Activated T-helper 2 cell treated with anti-CD3 and anti-CD28 coated beads, Interferon-gamma antibody, Interleukin-2, Interleukin-4, amounts not matched to agents 10 μg/mL and 5 μg/mL and 100 μg/mL, durations not matched to agents 14 hours and 24 hours and 36 hours (primary cell): ENCODE measurements at regions not wholly inside any gene's neighbourhood (a gene's known extent, or its start where the extent isn't known, plus 50 kb on each side); places are given as distances from the start of the nearest gene placed in this dataset.

ENCODE experiments used
- DNase-seq: peaks from one replicate; pipeline ENCODE4 v3.0.0; 2021; ENCODE audit warnings: low spot score
- H3K27ac Mint-ChIP-seq: one replicate; pipeline ENCODE4 v1.8.0; 2021; ENCODE audit warnings: mixed read lengths
- H3K27me3 Mint-ChIP-seq: one replicate; pipeline ENCODE4 v1.8.0; 2021; ENCODE audit warnings: low read depth, mixed read lengths
- H3K36me3 Mint-ChIP-seq: one replicate; pipeline ENCODE4 v1.8.0; 2021; ENCODE audit warnings: low read depth, mixed read lengths
- H3K4me1 Mint-ChIP-seq: one replicate; pipeline ENCODE4 v1.8.0; 2021; ENCODE audit warnings: low read depth, mixed read lengths
- H3K4me3 Mint-ChIP-seq: one replicate; pipeline ENCODE4 v1.8.0; 2021; ENCODE audit warnings: low read depth, mild to moderate bottlenecking, moderate library complexity, mixed read lengths
- H3K9me3 Mint-ChIP-seq: one replicate; pipeline ENCODE4 v1.8.0; 2021; ENCODE audit warnings: mixed read lengths
- intact Hi-C: fragments of 100-400 bp; cut with micrococcal nuclease; formaldehyde crosslinking; loops from one replicate; pipeline ENCODE4 v1.15.1; 2023

GRCh38 chr6:12478921-12479320 is 188.8 kb downstream of the EDN1 start:
- DNase-seq: no peak
- Mint-ChIP-seq H3K9me3 (no peaks in the 10 kb centered on the region), H3K4me3 (no peak overlapping the region), H3K27me3 (no peaks in the 10 kb centered on the region), H3K27ac (no peak overlapping the region), H3K4me1 (peaks cover 22% of the 10 kb centered on the region), H3K36me3 (no peaks in the 10 kb centered on the region)
- intact Hi-C loops: no loop called here

- no peak overlapping the region for H3K4me3 Mint-ChIP-seq
- no peaks in the 10 kb centered on the region for H3K9me3 Mint-ChIP-seq
- no peaks in the 10 kb centered on the region for H3K27me3 Mint-ChIP-seq
- intact Hi-C loops: no loop called here
- H3K27ac Mint-ChIP-seq: no peak overlapping the region
- DNase-seq: no peak
- H3K4me1 Mint-ChIP-seq: peaks cover 22% of the 10 kb centered on the region
- no peaks in the 10 kb centered on the region for H3K36me3 Mint-ChIP-seq
Observed at GRCh38 chr6:12479451-12479850, 189.3 kb downstream of the EDN1 start.

GRCh38 chr6:12479881-12480280 is 189.7 kb downstream of the EDN1 start:
- Mint-ChIP-seq H3K27ac (no peak overlapping the region), H3K4me1 (peaks cover 22% of the 10 kb centered on the region), H3K4me3 (no peak overlapping the region), H3K36me3 (no peaks in the 10 kb centered on the region), H3K9me3 (no peaks in the 10 kb centered on the region), H3K27me3 (no peaks in the 10 kb centered on the region)
- DNase-seq: no peak
- intact Hi-C loops: no loop called here

GRCh38 chr6:12480379-12480778 is 190.2 kb downstream of the EDN1 start:
- Mint-ChIP-seq H3K36me3 (no peaks in the 10 kb centered on the region), H3K27ac (no peak overlapping the region), H3K27me3 (no peaks in the 10 kb centered on the region), H3K4me3 (no peak overlapping the region), H3K4me1 (peaks cover 22% of the 10 kb centered on the region), H3K9me3 (no peaks in the 10 kb centered on the region)
- intact Hi-C loops: no loop called here
- no peak for DNase-seq

GRCh38 chr6:12481292-12481691 is 191.1 kb downstream of the EDN1 start:
- DNase-seq: no peak
- intact Hi-C loops: no loop called here
- Mint-ChIP-seq H3K36me3 (no peaks in the 10 kb centered on the region), H3K4me1 (peaks cover 22% of the 10 kb centered on the region), H3K9me3 (no peaks in the 10 kb centered on the region), H3K4me3 (no peak overlapping the region), H3K27ac (no peak overlapping the region), H3K27me3 (no peaks in the 10 kb centered on the region)

- Mint-ChIP-seq H3K27me3 (no peaks in the 10 kb centered on the region), H3K4me3 (no peak overlapping the region), H3K27ac (no peak overlapping the region), H3K36me3 (no peaks in the 10 kb centered on the region), H3K9me3 (no peaks in the 10 kb centered on the region), H3K4me1 (peaks cover 22% of the 10 kb centered on the region)
- intact Hi-C loops: no loop called here
- DNase-seq: no peak
Observed at GRCh38 chr6:12481850-12482249, 191.7 kb downstream of the EDN1 start.

GRCh38 chr6:12482386-12483375 is 192.5 kb downstream of the EDN1 start:
- Mint-ChIP-seq H3K4me3 (no peak overlapping the region), H3K36me3 (no peaks in the 10 kb centered on the region), H3K27ac (no peak overlapping the region), H3K4me1 (peaks cover 22% of the 10 kb centered on the region), H3K27me3 (no peaks in the 10 kb centered on the region), H3K9me3 (no peaks in the 10 kb centered on the region)
- intact Hi-C loops: no loop called here
- DNase-seq: no peak

- Mint-ChIP-seq H3K27ac (no peak overlapping the region), H3K36me3 (no peaks in the 10 kb centered on the region), H3K4me1 (peaks cover 22% of the 10 kb centered on the region), H3K27me3 (no peaks in the 10 kb centered on the region), H3K4me3 (peak overlapping the region; percentile 23), H3K9me3 (no peaks in the 10 kb centered on the region)
- DNase-seq: no peak
- intact Hi-C loops: no loop called here
Observed at GRCh38 chr6:12483712-12484111, 193.6 kb downstream of the EDN1 start.

GRCh38 chr6:12484519-12484918 is 194.4 kb downstream of the EDN1 start:
- H3K4me1 Mint-ChIP-seq: peaks cover 22% of the 10 kb centered on the region
- intact Hi-C loops: no loop called here
- H3K9me3 Mint-ChIP-seq: no peaks in the 10 kb centered on the region
- H3K4me3 Mint-ChIP-seq: no peak overlapping the region
- H3K36me3 Mint-ChIP-seq: no peaks in the 10 kb centered on the region
- no peak overlapping the region for H3K27ac Mint-ChIP-seq
- DNase-seq: no peak
- H3K27me3 Mint-ChIP-seq: no peaks in the 10 kb centered on the region

GRCh38 chr6:12485226-12485764 is 195.1 kb downstream of the EDN1 start:
- DNase-seq: no peak
- peaks cover 22% of the 10 kb centered on the region for H3K4me1 Mint-ChIP-seq
- intact Hi-C loops: no loop called here
- no peaks in the 10 kb centered on the region for H3K27me3 Mint-ChIP-seq
- no peak overlapping the region for H3K4me3 Mint-ChIP-seq
- H3K9me3 Mint-ChIP-seq: no peaks in the 10 kb centered on the region
- no peaks in the 10 kb centered on the region for H3K36me3 Mint-ChIP-seq
- H3K27ac Mint-ChIP-seq: no peak overlapping the region

GRCh38 chr6:12485837-12486236 is 195.7 kb downstream of the EDN1 start:
- Mint-ChIP-seq H3K36me3 (no peaks in the 10 kb centered on the region), H3K4me3 (no peak overlapping the region), H3K27me3 (no peaks in the 10 kb centered on the region), H3K27ac (no peak overlapping the region), H3K4me1 (peaks cover 23% of the 10 kb centered on the region), H3K9me3 (no peaks in the 10 kb centered on the region)
- DNase-seq: no peak
- intact Hi-C loops: no loop called here

GRCh38 chr6:12490351-12490903 is 200.3 kb downstream of the EDN1 start:
- no peak for DNase-seq
- Mint-ChIP-seq H3K27ac (no peak overlapping the region), H3K4me1 (peaks cover 9% of the 10 kb centered on the region), H3K36me3 (no peaks in the 10 kb centered on the region), H3K4me3 (no peak overlapping the region), H3K9me3 (no peaks in the 10 kb centered on the region), H3K27me3 (no peaks in the 10 kb centered on the region)
- intact Hi-C loops: no loop called here

GRCh38 chr6:12490904-12491571 is 200.9 kb downstream of the EDN1 start:
- H3K27me3 Mint-ChIP-seq: no peaks in the 10 kb centered on the region
- H3K36me3 Mint-ChIP-seq: no peaks in the 10 kb centered on the region
- H3K4me1 Mint-ChIP-seq: peaks cover 9% of the 10 kb centered on the region
- no peak overlapping the region for H3K4me3 Mint-ChIP-seq
- H3K9me3 Mint-ChIP-seq: no peaks in the 10 kb centered on the region
- intact Hi-C loops: no loop called here
- DNase-seq: no peak
- peak overlapping the region; percentile 7 for H3K27ac Mint-ChIP-seq
